DOHH2 (cell line): ENCODE measurements at regions not wholly inside any gene's neighbourhood (a gene's known extent, or its start where the extent isn't known, plus 50 kb on each side); places are given as distances from the start of the nearest gene placed in this dataset.

ENCODE experiments used
- EZH2phosphoT487 ChIP-seq: fragments of 200-600 bp; sonication (generic); IDR thresholded peaks from 2 replicates; pipeline ENCODE4 v1.6.1; 2017; ENCODE audit warnings: borderline replicate concordance, mild to moderate bottlenecking, antibody characterized with exemption, low read length, moderate library complexity, mixed read lengths
- TF ChIP-seq, protein P1 (sequence below): fragments of 200-600 bp; sonication (generic); IDR thresholded peaks from one replicate; pipeline ENCODE4 v1.5.1; 2014; ENCODE audit warnings: antibody characterized with exemption, mild to moderate bottlenecking, low read depth, low read length; ENCODE audit not compliant: poor library complexity, severe bottlenecking

DNA sequence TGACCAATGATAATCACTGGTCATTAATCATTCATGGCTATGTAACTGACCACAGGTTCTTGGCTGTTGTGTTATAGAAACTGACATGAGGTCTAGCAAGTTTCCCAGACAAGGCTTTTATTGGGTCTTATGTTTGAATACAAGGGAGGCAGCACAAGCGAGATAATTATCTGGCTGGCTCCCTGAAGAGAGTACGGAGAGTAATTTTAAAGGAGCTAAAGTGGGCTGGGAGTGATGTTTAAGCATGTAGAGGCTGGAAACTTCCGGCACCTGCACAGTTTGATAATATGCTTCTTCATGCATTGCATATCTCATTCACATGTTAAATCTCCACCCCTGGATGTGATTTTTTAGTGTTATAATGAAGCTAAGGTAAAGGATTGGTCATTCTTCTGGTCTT lies 116.2 kb upstream of the KCNK1 start:
- TF ChIP-seq, protein P1, sequence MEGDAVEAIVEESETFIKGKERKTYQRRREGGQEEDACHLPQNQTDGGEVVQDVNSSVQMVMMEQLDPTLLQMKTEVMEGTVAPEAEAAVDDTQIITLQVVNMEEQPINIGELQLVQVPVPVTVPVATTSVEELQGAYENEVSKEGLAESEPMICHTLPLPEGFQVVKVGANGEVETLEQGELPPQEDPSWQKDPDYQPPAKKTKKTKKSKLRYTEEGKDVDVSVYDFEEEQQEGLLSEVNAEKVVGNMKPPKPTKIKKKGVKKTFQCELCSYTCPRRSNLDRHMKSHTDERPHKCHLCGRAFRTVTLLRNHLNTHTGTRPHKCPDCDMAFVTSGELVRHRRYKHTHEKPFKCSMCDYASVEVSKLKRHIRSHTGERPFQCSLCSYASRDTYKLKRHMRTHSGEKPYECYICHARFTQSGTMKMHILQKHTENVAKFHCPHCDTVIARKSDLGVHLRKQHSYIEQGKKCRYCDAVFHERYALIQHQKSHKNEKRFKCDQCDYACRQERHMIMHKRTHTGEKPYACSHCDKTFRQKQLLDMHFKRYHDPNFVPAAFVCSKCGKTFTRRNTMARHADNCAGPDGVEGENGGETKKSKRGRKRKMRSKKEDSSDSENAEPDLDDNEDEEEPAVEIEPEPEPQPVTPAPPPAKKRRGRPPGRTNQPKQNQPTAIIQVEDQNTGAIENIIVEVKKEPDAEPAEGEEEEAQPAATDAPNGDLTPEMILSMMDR = no peak
- TF ChIP-seq EZH2phosphoT487 = no peak
